PFSK-1 (cell line): ENCODE measurements at regions not wholly inside any gene's neighbourhood (a gene's known extent, or its start where the extent isn't known, plus 50 kb on each side); places are given as distances from the start of the nearest gene placed in this dataset.

ENCODE experiments used
- FOXP2 ChIP-seq: optimal IDR thresholded peaks from 2 replicates; pipeline ENCODE3; 2011; ENCODE audit warnings: borderline replicate concordance, control low read depth, inconsistent platforms; ENCODE audit not compliant: insufficient read depth; ENCODE audit errors: extremely low read length, extremely low read depth
- POLR2AphosphoS5 ChIP-seq: IDR thresholded peaks from 2 replicates; pipeline ENCODE4 v1.6.1; 2012; ENCODE audit warnings: low read depth, mild to moderate bottlenecking, control low read depth, low read length, moderate library complexity
- SIN3A ChIP-seq: IDR thresholded peaks from 2 replicates; pipeline ENCODE4 v1.6.1; 2012; ENCODE audit warnings: mild to moderate bottlenecking, low read length, moderate library complexity, borderline replicate concordance; ENCODE audit not compliant: insufficient read depth
- TAF1 ChIP-seq: IDR thresholded peaks from 2 replicates; pipeline ENCODE4 v1.6.1; 2012; ENCODE audit warnings: low read length, control low read depth, borderline replicate concordance; ENCODE audit not compliant: insufficient read depth
- TF ChIP-seq, protein P1 (sequence below), 2 experiments: IDR thresholded peaks; 2 replicates each; pipeline versions ENCODE4 v1.6.1 to v1.8.0; 2011 to 2012; ENCODE audit warnings: low read depth in 2 of 2, low read length in 2 of 2, control low read depth in 1 of 2, inconsistent platforms in 1 of 2, mild to moderate bottlenecking in 1 of 2, moderate library complexity in 1 of 2; ENCODE audit not compliant: insufficient read depth in 1 of 2

DNA sequence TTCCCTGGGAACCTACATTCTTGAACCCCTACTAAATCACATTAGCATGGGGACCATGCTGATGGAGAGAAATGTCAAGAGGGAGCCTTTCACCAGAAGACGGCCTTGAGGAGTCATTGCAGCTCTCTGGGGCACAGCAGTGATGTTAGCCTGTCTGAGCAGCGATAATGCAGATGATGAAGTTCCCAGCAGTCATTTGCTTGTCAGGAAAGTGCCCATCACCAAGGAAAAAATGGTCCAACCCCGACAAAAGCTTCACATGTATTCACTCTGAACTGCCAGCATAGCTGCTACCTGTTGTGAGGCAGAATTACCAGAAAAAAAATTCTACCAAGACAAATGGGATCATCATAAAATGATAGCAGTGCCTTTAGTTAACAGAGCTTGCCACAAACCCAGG lies 238.4 kb upstream of the UMPS start:
- TF ChIP-seq FOXP2 (no peak), SIN3A (no peak), TAF1 (no peak), POLR2AphosphoS5 (no peak)
- TF ChIP-seq, protein P1, sequence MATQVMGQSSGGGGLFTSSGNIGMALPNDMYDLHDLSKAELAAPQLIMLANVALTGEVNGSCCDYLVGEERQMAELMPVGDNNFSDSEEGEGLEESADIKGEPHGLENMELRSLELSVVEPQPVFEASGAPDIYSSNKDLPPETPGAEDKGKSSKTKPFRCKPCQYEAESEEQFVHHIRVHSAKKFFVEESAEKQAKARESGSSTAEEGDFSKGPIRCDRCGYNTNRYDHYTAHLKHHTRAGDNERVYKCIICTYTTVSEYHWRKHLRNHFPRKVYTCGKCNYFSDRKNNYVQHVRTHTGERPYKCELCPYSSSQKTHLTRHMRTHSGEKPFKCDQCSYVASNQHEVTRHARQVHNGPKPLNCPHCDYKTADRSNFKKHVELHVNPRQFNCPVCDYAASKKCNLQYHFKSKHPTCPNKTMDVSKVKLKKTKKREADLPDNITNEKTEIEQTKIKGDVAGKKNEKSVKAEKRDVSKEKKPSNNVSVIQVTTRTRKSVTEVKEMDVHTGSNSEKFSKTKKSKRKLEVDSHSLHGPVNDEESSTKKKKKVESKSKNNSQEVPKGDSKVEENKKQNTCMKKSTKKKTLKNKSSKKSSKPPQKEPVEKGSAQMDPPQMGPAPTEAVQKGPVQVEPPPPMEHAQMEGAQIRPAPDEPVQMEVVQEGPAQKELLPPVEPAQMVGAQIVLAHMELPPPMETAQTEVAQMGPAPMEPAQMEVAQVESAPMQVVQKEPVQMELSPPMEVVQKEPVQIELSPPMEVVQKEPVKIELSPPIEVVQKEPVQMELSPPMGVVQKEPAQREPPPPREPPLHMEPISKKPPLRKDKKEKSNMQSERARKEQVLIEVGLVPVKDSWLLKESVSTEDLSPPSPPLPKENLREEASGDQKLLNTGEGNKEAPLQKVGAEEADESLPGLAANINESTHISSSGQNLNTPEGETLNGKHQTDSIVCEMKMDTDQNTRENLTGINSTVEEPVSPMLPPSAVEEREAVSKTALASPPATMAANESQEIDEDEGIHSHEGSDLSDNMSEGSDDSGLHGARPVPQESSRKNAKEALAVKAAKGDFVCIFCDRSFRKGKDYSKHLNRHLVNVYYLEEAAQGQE (IDR thresholded peaks at IDR 0.05; ENCODE audit: insufficient read depth in 1 of 2, low read depth in 2 of 2, low read length in 2 of 2): no peak

DNA sequence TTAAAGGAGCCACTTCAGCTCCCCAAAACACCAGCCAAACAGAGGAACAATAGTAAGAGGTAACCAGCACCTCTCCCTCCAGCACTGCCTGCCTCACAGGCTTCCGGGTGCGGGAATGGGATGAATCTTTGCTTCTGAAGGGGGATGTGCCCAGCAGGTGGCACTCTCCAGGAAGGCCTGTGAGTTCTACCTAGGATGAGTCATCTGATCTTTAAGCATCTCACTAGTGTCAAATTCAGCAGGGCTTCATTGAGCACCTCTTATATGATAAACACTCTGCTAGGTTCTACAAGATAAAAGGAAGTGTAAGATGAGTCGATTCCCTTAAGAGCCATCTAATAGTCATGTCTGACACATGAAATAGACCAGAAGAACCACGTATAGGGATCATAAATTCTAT lies 237.4 kb upstream of the UMPS start:
- TF ChIP-seq POLR2AphosphoS5 (no peak), FOXP2 (no peak), SIN3A (no peak)
- TF ChIP-seq, protein P1 (IDR thresholded peaks at IDR 0.05; ENCODE audit: insufficient read depth in 1 of 2, low read depth in 2 of 2, low read length in 2 of 2): no peak

DNA sequence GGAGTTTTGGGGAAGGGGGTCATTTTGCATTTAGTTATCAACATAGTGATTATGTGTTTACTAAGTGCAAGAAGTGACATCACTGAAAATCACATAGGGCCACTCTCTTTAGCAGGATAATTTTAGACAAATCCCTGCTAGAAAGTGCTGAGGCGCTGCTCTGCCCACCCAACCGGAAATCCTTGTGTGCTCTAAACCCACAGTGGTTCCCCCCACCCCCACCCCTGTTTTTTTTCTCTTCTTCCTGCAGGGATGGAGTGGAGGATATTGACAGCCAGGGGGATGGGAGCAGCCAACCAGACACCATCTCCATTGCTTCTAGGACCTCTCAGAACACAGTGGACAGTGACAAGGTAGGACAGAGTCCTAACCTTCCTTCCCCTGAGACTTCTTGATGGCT lies 234.2 kb upstream of the UMPS start:
- TF ChIP-seq TAF1: no peak
- TF ChIP-seq SIN3A: no peak
- TF ChIP-seq POLR2AphosphoS5: no peak
- no peak for TF ChIP-seq FOXP2
- TF ChIP-seq, protein P1 (IDR thresholded peaks at IDR 0.05; ENCODE audit: insufficient read depth in 1 of 2, low read depth in 2 of 2, low read length in 2 of 2): no peak

DNA sequence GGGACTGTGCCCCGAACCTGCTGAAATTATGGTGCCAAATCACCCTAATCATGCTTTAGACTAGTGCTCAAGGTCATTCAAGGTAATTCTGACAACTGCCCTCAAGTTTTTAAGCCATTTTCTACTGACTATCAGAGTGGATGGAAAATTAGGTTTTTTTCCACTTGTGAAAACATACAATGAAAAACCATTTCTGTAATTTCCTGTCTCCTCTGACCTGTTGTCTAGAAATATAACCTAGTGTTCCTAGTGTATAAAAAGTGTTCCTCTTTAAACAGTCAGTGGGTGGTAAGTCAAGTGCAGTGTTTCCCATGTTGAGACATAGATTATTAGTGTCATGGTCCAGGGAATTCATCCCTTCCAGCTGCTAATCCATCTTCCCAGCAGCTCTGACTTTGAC lies 232.8 kb upstream of the UMPS start:
- TF ChIP-seq POLR2AphosphoS5: no peak

DNA sequence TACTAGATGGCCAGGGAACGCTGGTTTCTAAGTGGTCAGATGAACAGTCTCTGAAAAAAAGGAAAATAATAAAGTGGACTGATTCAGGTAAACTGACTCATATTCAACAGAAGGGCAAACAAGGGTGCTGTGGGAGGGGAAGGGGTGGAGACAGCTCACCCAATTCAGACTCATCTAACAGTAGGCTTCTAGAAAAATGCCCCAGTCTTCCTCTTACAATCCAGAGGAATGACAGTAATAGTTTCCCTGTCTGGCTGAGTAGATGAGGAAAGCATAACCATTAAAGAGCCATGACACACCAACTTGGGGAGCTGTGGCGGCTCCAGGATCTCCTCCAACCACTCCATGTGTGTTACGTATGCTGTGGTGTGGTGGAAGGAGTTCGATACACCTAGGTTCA lies 231.4 kb upstream of the UMPS start:
- TF ChIP-seq, protein P1 (IDR thresholded peaks at IDR 0.05; ENCODE audit: insufficient read depth in 1 of 2, low read depth in 2 of 2, low read length in 2 of 2): no peak
- TF ChIP-seq SIN3A (no peak), FOXP2 (no peak), POLR2AphosphoS5 (no peak), TAF1 (no peak)
